Retinal pigment epithelial cell (primary cell): ENCODE measurements at regions not wholly inside any gene's neighbourhood (a gene's known extent, or its start where the extent isn't known, plus 50 kb on each side); places are given as distances from the start of the nearest gene placed in this dataset.
"Not testable (repeated sequence)": the region's sequence is repeated elsewhere in the genome, so short reads cannot be mapped to it uniquely, and the experiment has no call there.

Experiments
- DNase-seq: peaks from one replicate; pipeline ENCODE4 v3.0.0-alpha.2; 2010; ENCODE audit warnings: low read depth
- H3K4me3 ChIP-seq: 2 replicates; pipeline ENCODE4 v1.5.1; 2011; ENCODE audit warnings: mild to moderate bottlenecking, low read length, control low read depth, moderate library complexity
- CTCF ChIP-seq: conservative IDR thresholded peaks from 2 replicates; pipeline ENCODE4 v1.5.1; 2011; ENCODE audit warnings: low read depth, low read length, control low read depth, inconsistent platforms

GRCh38 chr10:90224791-90225566, 523.6 kb downstream of the KIF20B start:
- TF ChIP-seq CTCF, result no peak
- no peak overlapping the region for H3K4me3 ChIP-seq
- peak; percentile 11 for DNase-seq

DNA sequence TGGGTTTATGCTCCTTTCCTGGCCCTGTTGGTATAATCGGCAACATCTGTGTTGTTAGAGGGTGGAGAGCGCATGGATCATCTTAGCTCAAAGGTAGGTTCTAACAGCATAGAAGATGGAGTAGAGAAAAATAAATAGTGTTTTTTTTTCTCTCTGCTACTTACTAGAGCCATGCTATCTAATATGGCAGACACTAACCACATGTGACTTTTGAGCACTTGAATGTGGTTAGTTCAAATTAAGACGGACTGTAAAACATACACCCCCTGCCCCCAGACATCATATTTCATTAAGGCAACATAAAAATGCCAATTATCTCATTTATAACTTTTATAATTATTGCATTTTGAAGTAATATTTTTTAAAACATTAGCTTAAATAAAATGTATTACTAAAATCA, 525.1 kb downstream of the KIF20B start:
- TF ChIP-seq CTCF, result no peak
- DNase-seq, result no peak

GRCh38 chr10:90227217-90227656, 525.8 kb downstream of the KIF20B start:
- no peak for TF ChIP-seq CTCF
- peak; percentile 85 for DNase-seq
- H3K4me3 ChIP-seq, result no peak overlapping the region

More for the DNA sequence above, 525.1 kb downstream of the KIF20B start:
- H3K4me3 ChIP-seq, result no peak overlapping the region

- DNase-seq, result no peak
- TF ChIP-seq CTCF, result no peak
- H3K4me3 ChIP-seq, result no peak overlapping the region
These were observed 526.4 kb downstream of the KIF20B start for GRCh38 chr10:90227786-90228185.

- no peak for DNase-seq
These were observed 528.1 kb downstream of the KIF20B start for GRCh38 chr10:90229486-90229885.

DNA sequence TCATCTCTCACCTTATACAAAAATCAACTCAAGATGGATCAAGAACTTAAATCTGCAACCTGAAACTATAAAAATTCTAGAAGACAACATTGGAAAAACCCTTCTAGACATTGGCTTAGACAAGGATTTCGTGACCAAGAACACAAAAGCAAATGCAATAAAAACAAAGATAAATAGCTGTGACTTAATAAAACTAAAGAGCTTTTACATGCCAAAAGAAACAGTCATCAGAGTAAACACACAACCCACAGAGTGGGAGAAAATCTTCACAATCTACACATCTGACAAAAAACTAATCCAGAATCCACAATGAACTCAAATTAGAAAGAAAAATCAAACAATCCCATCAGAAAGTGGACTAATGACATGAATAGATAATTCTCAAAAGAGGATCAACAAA, 532.4 kb downstream of the KIF20B start:
- DNase-seq, H3K4me3 ChIP-seq: not testable (repeated sequence)

More at GRCh38 chr10:90229486-90229885, 528.1 kb downstream of the KIF20B start:
- no peak overlapping the region for H3K4me3 ChIP-seq
- no peak for TF ChIP-seq CTCF

- TF ChIP-seq CTCF, result no peak
- no peak for DNase-seq
- H3K4me3 ChIP-seq, result no peak overlapping the region
These were observed 544.2 kb downstream of the KIF20B start for GRCh38 chr10:90245623-90246022.

DNA sequence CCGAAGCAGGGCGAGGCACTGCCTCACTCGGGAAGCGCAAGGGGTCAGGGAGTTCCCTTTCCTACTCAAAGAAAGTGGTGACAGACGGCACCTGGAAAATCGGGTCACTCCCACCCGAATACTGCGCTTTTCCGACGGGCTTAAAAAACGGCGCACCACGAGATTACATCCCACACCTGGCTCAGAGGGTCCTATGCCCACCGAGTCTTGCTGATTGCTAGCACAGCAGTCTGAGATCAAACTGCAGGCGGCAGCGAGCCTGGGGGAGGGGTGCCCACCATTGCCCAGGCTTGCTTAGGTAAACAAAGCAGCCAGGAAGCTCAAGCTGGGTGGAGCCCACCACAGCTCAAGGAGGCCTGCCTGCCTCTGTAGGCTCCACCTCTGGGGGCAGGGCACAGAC, 549.4 kb downstream of the KIF20B start:
- not testable (repeated sequence) for DNase-seq, H3K4me3 ChIP-seq
